ENCODE measurements at regions not wholly inside any gene's neighbourhood (a gene's known extent, or its start where the extent isn't known, plus 50 kb on each side); places are given as distances from the start of the nearest gene placed in this dataset.

- Histone ChIP-seq H3K9ac (ENCODE audit: control insufficient read depth, insufficient read depth, low read length) (no peak overlapping the region), H3K4me3 (no peak overlapping the region), H3K4me2 (ENCODE audit: control insufficient read depth, insufficient read depth) (no peak overlapping the region), H3K27me3 (replicated peaks in 1 of 2; ENCODE audit: control insufficient read depth in 2 of 2, insufficient read depth in 2 of 2, low read length in 1 of 2) (no peaks in the 10 kb centered on the region; a peak in 1 of 4 replicates), H3K4me1 (ENCODE audit: control insufficient read depth, insufficient read depth, low read length) (no peaks in the 10 kb centered on the region), H3K36me3 (ENCODE audit: control insufficient read depth in 2 of 2, insufficient read depth in 2 of 2, low read length in 1 of 2) (no peaks in the 10 kb centered on the region), H3K79me2 (ENCODE audit: control insufficient read depth, insufficient read depth, low read length) (no peaks in the 10 kb centered on the region), H3K9me3 (replicated peaks; ENCODE audit: control insufficient read depth, insufficient read depth, low read length) (no peaks in the 10 kb centered on the region), H4K20me1 (ENCODE audit: control insufficient read depth, insufficient read depth) (no peaks in the 10 kb centered on the region), H3K27ac (ENCODE audit: control insufficient read depth, insufficient read depth) (no peak overlapping the region), H2AFZ (ENCODE audit: control insufficient read depth, low read depth, low read length) (no peak overlapping the region)
- ATAC-seq (no peak), DNase-seq (ENCODE audit: low read depth, low spot score) (no peak), FAIRE-seq (no peak)
- in situ Hi-C loops (cut with MboI) (no loop called here), intact Hi-C loops (cut with micrococcal nuclease; ENCODE audit: unreplicated experiment) (no loop called here)
- ChIA-PET RAD21 (ENCODE audit: unreplicated experiment) (no interaction called here), POLR2A (no interaction called here), CTCF (no interaction called here), SMC1A (ENCODE audit: uncharacterized antibody, unreplicated experiment) (no interaction called here)
- 41% methylated on average over 2 of the region's 2 CpGs for WGBS (ENCODE audit: insufficient coverage, insufficient replicate concordance, low lambda C conversion rate, missing lambda C conversion rate)
- BruUV-seq (replicated peaks) = no TSS peak
- TF ChIP-seq SUZ12 (IDR thresholded peaks at IDR 0.05; ENCODE audit: unreplicated experiment) = no peak
- no peak for TF ChIP-seq HDAC6 (IDR thresholded peaks at IDR 0.05; ENCODE audit: unreplicated experiment)
- no peak for TF ChIP-seq CHD4 (IDR thresholded peaks at IDR 0.05)
- no peak for TF ChIP-seq ELK1 (IDR thresholded peaks at IDR 0.05; ENCODE audit: low read depth, low read length)
- TF ChIP-seq CBX5 (IDR thresholded peaks at IDR 0.05; ENCODE audit: low read depth) = no peak
- TF ChIP-seq, protein P1, sequence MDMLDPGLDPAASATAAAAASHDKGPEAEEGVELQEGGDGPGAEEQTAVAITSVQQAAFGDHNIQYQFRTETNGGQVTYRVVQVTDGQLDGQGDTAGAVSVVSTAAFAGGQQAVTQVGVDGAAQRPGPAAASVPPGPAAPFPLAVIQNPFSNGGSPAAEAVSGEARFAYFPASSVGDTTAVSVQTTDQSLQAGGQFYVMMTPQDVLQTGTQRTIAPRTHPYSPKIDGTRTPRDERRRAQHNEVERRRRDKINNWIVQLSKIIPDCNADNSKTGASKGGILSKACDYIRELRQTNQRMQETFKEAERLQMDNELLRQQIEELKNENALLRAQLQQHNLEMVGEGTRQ (IDR thresholded peaks at IDR 0.05; ENCODE audit: borderline replicate concordance, low read depth, low read length) = no peak
- no peak for TF ChIP-seq SUPT20H (IDR thresholded peaks at IDR 0.05; ENCODE audit: borderline replicate concordance, control insufficient read depth, low read depth, low read length)
- TF ChIP-seq DPF2 (IDR thresholded peaks at IDR 0.05) = no peak
- no peak for TF ChIP-seq USF1 (IDR thresholded peaks at IDR 0.05; ENCODE audit: borderline replicate concordance, extremely low read length, insufficient read depth, low read depth, low read length)
- TF ChIP-seq RBBP5 (conservative IDR thresholded peaks at IDR 0.05) = no peak
- TF ChIP-seq, protein P2, sequence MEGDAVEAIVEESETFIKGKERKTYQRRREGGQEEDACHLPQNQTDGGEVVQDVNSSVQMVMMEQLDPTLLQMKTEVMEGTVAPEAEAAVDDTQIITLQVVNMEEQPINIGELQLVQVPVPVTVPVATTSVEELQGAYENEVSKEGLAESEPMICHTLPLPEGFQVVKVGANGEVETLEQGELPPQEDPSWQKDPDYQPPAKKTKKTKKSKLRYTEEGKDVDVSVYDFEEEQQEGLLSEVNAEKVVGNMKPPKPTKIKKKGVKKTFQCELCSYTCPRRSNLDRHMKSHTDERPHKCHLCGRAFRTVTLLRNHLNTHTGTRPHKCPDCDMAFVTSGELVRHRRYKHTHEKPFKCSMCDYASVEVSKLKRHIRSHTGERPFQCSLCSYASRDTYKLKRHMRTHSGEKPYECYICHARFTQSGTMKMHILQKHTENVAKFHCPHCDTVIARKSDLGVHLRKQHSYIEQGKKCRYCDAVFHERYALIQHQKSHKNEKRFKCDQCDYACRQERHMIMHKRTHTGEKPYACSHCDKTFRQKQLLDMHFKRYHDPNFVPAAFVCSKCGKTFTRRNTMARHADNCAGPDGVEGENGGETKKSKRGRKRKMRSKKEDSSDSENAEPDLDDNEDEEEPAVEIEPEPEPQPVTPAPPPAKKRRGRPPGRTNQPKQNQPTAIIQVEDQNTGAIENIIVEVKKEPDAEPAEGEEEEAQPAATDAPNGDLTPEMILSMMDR (IDR thresholded peaks at IDR 0.05 in 2 of 3, conservative IDR thresholded peaks at IDR 0.05 in 1 of 3; ENCODE audit: control insufficient read depth in 2 of 3, extremely low read depth in 1 of 3, insufficient read depth in 1 of 3, low read depth in 3 of 3, low read length in 3 of 3) = no peak
- no peak for TF ChIP-seq SMAD1 (IDR thresholded peaks at IDR 0.05; ENCODE audit: low read depth, partially characterized antibody)
- no peak for TF ChIP-seq YY1 (IDR thresholded peaks at IDR 0.05; ENCODE audit: low read depth, low read length)
- TF ChIP-seq, protein P3, sequence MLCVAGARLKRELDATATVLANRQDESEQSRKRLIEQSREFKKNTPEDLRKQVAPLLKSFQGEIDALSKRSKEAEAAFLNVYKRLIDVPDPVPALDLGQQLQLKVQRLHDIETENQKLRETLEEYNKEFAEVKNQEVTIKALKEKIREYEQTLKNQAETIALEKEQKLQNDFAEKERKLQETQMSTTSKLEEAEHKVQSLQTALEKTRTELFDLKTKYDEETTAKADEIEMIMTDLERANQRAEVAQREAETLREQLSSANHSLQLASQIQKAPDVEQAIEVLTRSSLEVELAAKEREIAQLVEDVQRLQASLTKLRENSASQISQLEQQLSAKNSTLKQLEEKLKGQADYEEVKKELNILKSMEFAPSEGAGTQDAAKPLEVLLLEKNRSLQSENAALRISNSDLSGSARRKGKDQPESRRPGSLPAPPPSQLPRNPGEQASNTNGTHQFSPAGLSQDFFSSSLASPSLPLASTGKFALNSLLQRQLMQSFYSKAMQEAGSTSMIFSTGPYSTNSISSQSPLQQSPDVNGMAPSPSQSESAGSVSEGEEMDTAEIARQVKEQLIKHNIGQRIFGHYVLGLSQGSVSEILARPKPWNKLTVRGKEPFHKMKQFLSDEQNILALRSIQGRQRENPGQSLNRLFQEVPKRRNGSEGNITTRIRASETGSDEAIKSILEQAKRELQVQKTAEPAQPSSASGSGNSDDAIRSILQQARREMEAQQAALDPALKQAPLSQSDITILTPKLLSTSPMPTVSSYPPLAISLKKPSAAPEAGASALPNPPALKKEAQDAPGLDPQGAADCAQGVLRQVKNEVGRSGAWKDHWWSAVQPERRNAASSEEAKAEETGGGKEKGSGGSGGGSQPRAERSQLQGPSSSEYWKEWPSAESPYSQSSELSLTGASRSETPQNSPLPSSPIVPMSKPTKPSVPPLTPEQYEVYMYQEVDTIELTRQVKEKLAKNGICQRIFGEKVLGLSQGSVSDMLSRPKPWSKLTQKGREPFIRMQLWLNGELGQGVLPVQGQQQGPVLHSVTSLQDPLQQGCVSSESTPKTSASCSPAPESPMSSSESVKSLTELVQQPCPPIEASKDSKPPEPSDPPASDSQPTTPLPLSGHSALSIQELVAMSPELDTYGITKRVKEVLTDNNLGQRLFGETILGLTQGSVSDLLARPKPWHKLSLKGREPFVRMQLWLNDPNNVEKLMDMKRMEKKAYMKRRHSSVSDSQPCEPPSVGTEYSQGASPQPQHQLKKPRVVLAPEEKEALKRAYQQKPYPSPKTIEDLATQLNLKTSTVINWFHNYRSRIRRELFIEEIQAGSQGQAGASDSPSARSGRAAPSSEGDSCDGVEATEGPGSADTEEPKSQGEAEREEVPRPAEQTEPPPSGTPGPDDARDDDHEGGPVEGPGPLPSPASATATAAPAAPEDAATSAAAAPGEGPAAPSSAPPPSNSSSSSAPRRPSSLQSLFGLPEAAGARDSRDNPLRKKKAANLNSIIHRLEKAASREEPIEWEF (IDR thresholded peaks at IDR 0.05; ENCODE audit: insufficient replicate concordance, low read depth, low read length) = no peak
- no peak for TF ChIP-seq IRF4 (IDR thresholded peaks at IDR 0.05; ENCODE audit: low read depth, low read length)
- TF ChIP-seq POLR2A (IDR thresholded peaks at IDR 0.05; ENCODE audit: low read depth, low read length) = no peak
Observed at GRCh38 chr4:152159773-152160172, 376.1 kb downstream of the FBXW7 start.

Measured in GM12878 (cell line).